Forelimb muscle (tissue), 1 donor: ENCODE measurements at regions not wholly inside any gene's neighbourhood (a gene's known extent, or its start where the extent isn't known, plus 50 kb on each side); places are given as distances from the start of the nearest gene placed in this dataset.
"Not testable (repeated sequence)": the region's sequence is repeated elsewhere in the genome, so short reads cannot be mapped to it uniquely, and the experiment has no call there.

ENCODE experiments used
- DNase-seq: peaks from one replicate; pipeline ENCODE4 v3.0.0-alpha.2; 2013; ENCODE audit warnings: low read depth

DNA sequence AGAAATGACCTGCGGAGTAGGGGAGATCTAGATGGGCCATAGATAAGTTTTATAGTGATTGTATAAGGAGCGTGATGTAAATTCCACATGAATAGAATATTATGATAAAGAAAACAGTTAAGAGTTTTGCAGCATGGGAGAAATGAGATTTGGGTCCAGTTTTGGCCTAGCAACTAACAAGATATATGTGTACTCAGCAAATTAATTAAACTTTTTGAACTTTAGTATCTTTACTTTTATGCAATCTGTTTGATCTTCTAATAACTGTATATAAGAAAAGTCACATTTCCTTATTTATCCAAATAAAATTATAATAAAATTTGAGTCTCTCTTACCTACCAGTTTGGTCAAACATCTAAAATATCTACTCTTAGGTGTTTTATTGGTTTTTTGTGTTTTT, 1011.8 kb upstream of the NCAM2 start:
- DNase-seq = no peak

GRCh38 chr21:19987671-19988070, 1010.5 kb upstream of the NCAM2 start:
- DNase-seq = no peak

DNA sequence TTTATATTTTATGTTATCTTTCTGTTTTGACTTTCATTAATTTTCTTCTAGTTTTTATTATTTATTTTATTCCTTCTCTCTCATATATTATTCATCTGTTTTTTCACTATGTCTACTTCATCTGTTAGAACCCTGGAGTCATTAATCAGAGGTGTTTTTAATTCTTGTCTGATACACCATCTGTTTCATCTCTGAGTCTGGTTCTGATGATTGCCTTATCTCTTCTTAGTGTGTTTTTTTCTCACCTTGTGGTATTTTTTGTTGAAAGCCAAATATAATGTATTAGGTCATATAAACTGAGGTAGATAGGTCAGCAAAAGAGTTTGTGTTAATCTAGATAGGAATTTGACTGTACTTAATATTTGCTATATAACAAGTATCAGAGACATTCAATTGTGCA, 1005.7 kb upstream of the NCAM2 start:
- no peak for DNase-seq

GRCh38 chr21:19993268-19993667, 1004.9 kb upstream of the NCAM2 start:
- no peak for DNase-seq

DNA sequence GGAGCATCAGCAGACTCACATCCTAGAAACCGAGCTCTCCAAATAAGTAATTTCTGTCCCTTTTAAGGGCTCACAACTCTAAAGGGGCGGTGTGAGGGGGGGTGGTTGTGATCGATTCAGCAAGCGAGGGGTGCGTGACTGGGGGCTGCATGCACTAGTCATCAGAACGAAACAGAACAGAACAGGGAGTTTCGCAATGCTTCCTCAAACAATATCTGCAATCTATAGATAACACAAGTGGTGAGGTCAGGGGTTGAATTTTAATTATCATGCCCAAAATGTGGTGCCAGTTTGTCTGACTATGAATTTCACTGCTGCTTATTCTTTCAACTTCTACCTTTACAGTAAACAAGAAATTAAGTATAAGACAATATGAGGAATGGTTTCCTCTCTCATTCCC, 1003.0 kb upstream of the NCAM2 start:
- no peak for DNase-seq

GRCh38 chr21:19998453-19998852, 999.8 kb upstream of the NCAM2 start:
- no peak for DNase-seq

GRCh38 chr21:19999369-20000272, 998.6 kb upstream of the NCAM2 start:
- no peak for DNase-seq

GRCh38 chr21:20004367-20004766, 993.8 kb upstream of the NCAM2 start:
- DNase-seq = peak; percentile 6

DNA sequence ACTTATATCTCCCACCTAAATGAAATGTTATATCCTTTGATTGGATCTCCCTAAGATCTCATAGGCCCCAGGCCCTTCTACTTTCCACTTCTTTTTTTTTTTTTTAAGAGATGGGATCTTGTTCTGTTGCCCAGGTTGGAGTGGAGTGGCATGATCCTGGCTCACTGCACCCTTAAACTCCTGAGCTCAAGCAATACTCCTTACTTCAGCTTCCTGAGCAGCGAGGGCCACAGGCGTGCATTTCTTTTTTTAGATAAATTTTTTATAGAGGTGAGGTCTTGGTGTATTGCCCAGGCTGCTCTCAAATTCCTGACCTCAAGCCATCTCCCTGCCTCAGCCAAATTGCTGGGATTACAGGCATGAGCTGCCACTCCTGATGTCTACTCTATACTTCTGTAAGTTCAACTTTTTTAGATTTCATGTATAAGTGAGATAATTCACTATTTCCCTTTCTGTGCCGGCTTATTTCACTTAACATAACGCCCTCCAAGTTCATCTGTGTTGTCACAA, 987.5 kb upstream of the NCAM2 start:
- DNase-seq = no peak

GRCh38 chr21:20013851-20014250, 984.4 kb upstream of the NCAM2 start:
- no peak for DNase-seq

- DNase-seq = no peak
These were observed 981.7 kb upstream of the NCAM2 start for GRCh38 chr21:20016435-20017005.

DNA sequence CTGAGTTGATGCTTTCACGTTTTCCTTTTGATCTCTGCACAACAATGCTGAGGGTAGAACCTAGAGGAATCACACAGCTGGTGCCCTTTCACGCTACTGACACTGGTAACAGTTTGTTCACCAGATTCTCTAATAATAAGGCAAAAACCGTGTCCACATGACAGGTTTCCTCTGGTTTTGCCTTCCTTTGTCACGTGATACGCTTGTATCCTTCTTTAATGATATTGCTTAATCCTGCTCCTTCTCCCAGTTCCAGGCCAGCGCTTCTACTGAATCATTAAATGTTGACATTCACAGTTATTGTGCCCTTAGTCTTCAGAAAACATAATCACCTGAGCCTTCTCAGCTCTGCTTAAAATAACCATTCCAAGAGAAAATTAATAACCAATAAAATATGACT, 978.2 kb upstream of the NCAM2 start:
- no peak for DNase-seq

GRCh38 chr21:20023193-20023592, 975.0 kb upstream of the NCAM2 start:
- no peak for DNase-seq

DNA sequence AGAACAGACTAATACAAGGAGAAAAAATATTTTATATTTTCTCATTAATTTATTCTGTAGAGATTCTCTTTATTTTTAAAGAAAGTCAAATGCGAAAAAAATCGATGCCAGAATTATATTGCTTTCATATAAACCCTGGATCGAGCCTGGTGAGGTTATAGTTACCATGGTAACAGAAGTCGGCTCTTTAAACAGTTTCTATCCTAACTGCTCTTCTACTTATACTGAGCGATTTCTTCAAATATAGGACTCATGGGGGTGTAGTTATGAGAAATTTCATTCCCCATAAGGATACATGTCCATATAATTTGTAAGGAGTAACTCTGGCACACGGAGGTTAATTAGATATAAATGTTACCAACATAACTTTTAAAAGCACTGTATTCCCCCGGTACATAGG, 973.5 kb upstream of the NCAM2 start:
- no peak for DNase-seq

- DNase-seq = no peak
These were observed 971.7 kb upstream of the NCAM2 start for GRCh38 chr21:20026543-20026942.

DNA sequence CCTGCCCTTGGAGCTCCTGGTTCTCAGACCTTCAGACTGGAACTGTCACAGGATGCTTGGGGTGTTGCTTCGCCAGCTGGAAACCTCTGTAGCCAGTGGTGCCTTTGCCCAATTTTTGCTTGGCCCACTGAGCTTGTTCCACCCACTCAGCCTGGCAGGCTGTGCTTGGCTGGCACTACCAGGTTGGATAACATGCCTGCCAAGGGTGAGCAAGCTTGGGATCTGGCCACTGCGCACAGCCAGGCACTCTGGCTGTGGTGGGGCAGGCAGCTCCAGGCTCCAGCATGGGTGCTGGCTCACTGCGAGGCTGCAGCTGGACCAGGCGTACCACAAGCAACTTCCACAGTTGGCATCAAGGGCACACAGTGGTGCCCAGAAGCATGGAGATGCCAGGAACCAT, 967.8 kb upstream of the NCAM2 start:
- no peak for DNase-seq

DNA sequence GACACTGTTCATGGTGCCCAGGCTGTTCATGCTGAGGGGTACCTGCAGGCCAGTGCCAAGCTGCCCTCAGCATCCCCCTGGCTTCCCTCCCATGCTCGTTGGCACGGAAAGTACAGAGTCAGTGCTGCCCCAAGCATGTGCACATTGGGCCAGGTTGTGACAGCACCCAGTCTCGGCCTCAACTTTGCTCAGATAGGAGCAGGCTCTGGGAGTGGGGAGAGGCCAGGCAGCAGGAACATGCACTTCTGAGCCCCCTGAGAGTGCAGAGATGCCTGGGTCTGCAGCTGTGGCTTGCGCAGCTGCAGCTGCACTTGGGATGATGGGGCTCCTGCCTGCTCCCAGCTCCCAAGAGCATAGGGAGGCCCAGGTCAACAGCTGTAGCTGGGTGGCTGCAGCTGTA, 966.4 kb upstream of the NCAM2 start:
- DNase-seq = no peak

GRCh38 chr21:20040768-20041167, 957.4 kb upstream of the NCAM2 start:
- DNase-seq = no peak

- no peak for DNase-seq
These were observed 953.0 kb upstream of the NCAM2 start for GRCh38 chr21:20045197-20045596.

GRCh38 chr21:20048130-20048837, 949.9 kb upstream of the NCAM2 start:
- DNase-seq = not testable (repeated sequence)

DNA sequence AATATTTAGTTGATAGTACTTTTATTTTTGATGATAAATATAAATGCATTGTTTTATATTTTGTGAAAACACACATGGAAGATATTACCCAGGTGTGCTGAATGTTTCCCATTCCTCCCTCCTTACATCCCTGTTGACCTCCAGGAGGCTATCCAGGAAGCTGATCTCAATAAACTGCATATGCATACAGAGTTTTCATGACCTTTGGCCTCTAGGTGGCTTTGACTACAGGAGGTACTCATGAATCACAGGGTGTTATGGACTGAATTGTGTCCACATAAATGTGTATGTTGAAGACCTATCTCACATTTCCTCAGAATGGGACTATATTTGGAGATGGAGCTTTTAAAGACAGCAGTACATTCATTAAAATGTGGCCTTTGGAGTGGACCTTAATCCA, 914.9 kb upstream of the NCAM2 start:
- no peak for DNase-seq

DNA sequence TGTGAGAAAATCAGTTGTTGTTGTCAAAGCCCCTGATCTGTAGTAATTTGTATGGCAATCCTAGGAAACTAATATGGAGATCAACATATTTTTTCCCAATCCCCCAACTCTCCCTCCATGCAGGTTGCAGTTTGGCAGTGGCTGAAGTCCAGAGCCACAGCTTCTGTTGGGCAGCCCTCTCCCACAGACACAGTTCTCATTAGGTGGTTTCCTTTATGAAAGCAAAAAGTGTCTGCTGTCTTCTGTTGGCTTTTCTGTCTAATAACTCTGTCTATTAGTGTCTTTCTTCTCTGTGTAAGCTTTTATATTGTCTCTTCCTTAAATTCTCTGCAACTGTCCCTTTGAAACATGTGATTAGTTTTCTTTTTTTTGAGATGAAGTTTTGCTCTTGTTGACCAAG, 914.3 kb upstream of the NCAM2 start:
- no peak for DNase-seq

- DNase-seq = no peak
These were observed 911.7 kb upstream of the NCAM2 start for GRCh38 chr21:20086508-20086907.
